ELF-1 (cell line): ENCODE measurements at regions not wholly inside any gene's neighbourhood (a gene's known extent, or its start where the extent isn't known, plus 50 kb on each side); places are given as distances from the start of the nearest gene placed in this dataset.
A peak's percentile ranks its signal among the peaks of the same experiment; 100 is the strongest.

ENCODE experiments used
- DNase-seq: peaks from one replicate; pipeline ENCODE4 v3.0.0-alpha.2; 2016; ENCODE audit warnings: low read depth, low spot score

GRCh38 chr16:6216836-6217235, 1115.8 kb upstream of the RBFOX1 start:
- no peak for DNase-seq

- no peak for DNase-seq
Measured at GRCh38 chr16:6211644-6212043, 1114.0 kb upstream of the EEF2KMT start.

- no peak for DNase-seq
Measured at GRCh38 chr16:6209355-6209930, 1111.8 kb upstream of the EEF2KMT start.

- no peak for DNase-seq
Measured at GRCh38 chr16:6207580-6207979, 1110.0 kb upstream of the EEF2KMT start.

- no peak for DNase-seq
Measured at GRCh38 chr16:6207124-6207523, 1109.5 kb upstream of the EEF2KMT start.

- DNase-seq, result no peak
Measured at GRCh38 chr16:6206080-6206479, 1108.5 kb upstream of the EEF2KMT start.

GRCh38 chr16:6204945-6205344, 1107.3 kb upstream of the EEF2KMT start:
- DNase-seq, result no peak

GRCh38 chr16:6200861-6201260, 1103.3 kb upstream of the EEF2KMT start:
- no peak for DNase-seq

GRCh38 chr16:6200271-6200670, 1102.7 kb upstream of the EEF2KMT start:
- DNase-seq, result no peak

- peak; percentile 34 for DNase-seq
Measured at GRCh38 chr16:6195966-6196365, 1098.4 kb upstream of the EEF2KMT start.

GRCh38 chr16:6193718-6194117, 1096.1 kb upstream of the EEF2KMT start:
- DNase-seq, result peak; percentile 79

- DNase-seq, result no peak
Measured at GRCh38 chr16:6192984-6193383, 1095.4 kb upstream of the EEF2KMT start.

GRCh38 chr16:6192532-6192931, 1094.9 kb upstream of the EEF2KMT start:
- no peak for DNase-seq

GRCh38 chr16:6190776-6191175, 1093.2 kb upstream of the EEF2KMT start:
- no peak for DNase-seq

GRCh38 chr16:6189216-6189615, 1091.6 kb upstream of the EEF2KMT start:
- no peak for DNase-seq

- DNase-seq, result no peak
Measured at GRCh38 chr16:6177616-6178180, 1080.1 kb upstream of the EEF2KMT start.

- DNase-seq, result no peak
Measured at GRCh38 chr16:6170022-6170421, 1072.4 kb upstream of the EEF2KMT start.

GRCh38 chr16:6165330-6165979, 1067.9 kb upstream of the EEF2KMT start:
- no peak for DNase-seq

GRCh38 chr16:6160871-6161270, 1063.3 kb upstream of the EEF2KMT start:
- no peak for DNase-seq

GRCh38 chr16:6160303-6160702, 1062.7 kb upstream of the EEF2KMT start:
- DNase-seq, result no peak

GRCh38 chr16:6157806-6158205, 1060.2 kb upstream of the EEF2KMT start:
- no peak for DNase-seq

- DNase-seq, result no peak
Measured at GRCh38 chr16:6155271-6155670, 1057.7 kb upstream of the EEF2KMT start.

GRCh38 chr16:6153901-6154300, 1056.3 kb upstream of the EEF2KMT start:
- no peak for DNase-seq
